ENCODE measurements at regions not wholly inside any gene's neighbourhood (a gene's known extent, or its start where the extent isn't known, plus 50 kb on each side); places are given as distances from the start of the nearest gene placed in this dataset.

DNA sequence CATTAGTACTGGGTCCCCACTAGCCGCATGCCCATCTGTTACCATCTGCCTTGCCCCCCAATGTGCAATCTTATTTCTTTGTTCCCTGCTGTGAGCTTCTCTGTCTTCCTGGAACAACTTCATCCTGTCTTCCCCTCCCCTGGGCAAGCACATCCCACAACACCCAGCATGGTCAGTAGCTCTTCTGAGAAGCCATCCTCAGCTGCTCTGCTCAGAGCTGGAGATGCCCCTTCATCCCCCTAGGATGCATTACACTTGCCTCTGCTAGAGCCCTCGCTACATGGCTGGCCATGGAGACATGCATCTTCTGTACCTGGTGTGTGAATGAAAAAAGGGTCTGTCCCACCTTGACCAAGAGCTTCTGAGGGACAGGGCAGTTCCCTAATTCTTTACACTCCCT lies 141.2 kb downstream of the CDC5L start:
- TF ChIP-seq, protein P1, sequence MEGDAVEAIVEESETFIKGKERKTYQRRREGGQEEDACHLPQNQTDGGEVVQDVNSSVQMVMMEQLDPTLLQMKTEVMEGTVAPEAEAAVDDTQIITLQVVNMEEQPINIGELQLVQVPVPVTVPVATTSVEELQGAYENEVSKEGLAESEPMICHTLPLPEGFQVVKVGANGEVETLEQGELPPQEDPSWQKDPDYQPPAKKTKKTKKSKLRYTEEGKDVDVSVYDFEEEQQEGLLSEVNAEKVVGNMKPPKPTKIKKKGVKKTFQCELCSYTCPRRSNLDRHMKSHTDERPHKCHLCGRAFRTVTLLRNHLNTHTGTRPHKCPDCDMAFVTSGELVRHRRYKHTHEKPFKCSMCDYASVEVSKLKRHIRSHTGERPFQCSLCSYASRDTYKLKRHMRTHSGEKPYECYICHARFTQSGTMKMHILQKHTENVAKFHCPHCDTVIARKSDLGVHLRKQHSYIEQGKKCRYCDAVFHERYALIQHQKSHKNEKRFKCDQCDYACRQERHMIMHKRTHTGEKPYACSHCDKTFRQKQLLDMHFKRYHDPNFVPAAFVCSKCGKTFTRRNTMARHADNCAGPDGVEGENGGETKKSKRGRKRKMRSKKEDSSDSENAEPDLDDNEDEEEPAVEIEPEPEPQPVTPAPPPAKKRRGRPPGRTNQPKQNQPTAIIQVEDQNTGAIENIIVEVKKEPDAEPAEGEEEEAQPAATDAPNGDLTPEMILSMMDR (IDR thresholded peaks at IDR 0.05), result no peak
- H3K27me3 ChIP-seq, result no peaks in the 10 kb centered on the region
- no peaks in the 10 kb centered on the region for H3K9me3 ChIP-seq
- H3K27ac ChIP-seq, result no peak overlapping the region
- H3K36me3 ChIP-seq, result no peaks in the 10 kb centered on the region
- H3K4me1 ChIP-seq, result no peaks in the 10 kb centered on the region
- no peak for ATAC-seq
- no peak overlapping the region for H3K4me3 ChIP-seq
- intact Hi-C loops (cut with DNase I), result no loop called here
- DNase-seq, result no peak

DNA sequence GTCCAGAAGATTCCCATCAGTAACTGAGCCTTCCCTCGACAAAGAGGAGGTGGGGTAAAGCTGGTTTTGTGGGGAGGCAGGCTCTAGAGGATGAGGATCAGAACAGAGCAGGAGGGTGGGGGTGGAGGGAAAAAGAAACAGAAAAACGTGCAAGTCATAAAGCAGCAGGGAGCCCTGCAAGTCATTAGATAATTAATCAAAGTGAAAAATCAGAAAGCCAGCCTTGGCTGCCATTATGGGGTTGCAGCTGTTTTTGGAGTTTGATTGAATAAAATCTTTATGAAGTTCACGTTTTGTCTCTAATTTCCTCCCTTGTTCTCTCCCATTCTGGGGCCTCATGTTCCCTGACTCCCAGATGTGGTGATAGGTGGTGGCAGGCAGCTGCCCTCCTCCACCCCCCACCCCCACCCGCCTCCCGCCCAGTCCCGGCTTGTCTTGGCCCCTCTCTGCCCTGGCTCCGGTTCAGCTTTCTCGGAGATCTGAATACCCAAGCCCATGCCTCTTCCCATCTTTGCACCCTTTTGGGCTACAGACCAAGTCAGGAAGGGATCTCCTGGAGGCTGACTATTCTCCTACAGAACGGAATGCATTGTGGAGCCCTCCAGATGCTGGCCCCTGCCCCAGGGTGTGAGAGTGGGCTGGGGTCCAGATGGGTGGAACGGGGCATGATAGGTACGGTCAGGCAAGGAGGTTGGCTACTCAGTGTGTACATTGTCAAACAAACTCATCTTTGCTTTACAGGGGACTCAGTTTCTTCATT lies 141.8 kb downstream of the CDC5L start:
- Histone ChIP-seq H3K4me3 (no peak overlapping the region), H3K4me1 (no peaks in the 10 kb centered on the region), H3K36me3 (no peaks in the 10 kb centered on the region), H3K9me3 (no peaks in the 10 kb centered on the region), H3K27ac (no peak overlapping the region), H3K27me3 (no peaks in the 10 kb centered on the region)
- DNase-seq (no peak), ATAC-seq (no peak)
- intact Hi-C loops (cut with DNase I), result no loop called here
- TF ChIP-seq, protein P1 (IDR thresholded peaks at IDR 0.05), result no peak

DNA sequence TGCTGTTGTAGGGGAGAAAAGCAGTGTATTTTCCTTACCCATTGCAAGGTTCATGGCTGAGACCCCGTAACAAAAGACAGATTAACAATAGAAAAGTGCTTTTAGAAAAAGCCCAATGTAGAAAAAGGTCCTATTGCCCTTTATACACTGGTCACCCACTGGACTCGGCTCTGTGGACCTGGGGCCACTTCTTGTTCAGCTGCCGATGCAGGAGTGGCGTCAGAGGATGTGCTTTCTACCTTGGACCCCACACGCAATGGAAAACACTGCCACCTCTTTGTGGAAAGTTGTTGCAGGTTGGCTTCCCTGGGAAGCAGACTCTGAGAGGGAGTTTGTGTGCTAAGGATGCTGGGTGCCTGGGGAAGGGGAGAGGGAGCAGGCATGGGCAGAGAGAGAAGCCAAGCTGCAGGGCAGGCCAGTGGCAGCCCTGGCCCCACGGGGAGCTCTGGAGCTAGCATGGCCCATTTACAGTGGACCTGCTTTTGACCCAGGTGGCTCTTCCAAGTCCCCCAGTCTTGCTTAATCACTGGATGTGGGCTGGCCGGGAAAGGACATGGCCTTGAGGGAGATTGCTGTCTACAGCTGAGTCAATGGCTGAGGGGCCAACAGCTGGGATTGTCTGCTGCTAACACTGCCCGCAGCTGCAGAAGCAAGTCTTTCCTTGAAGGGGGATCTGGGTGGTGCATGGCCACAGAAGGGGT lies 142.9 kb downstream of the CDC5L start:
- Histone ChIP-seq H3K27me3 (no peaks in the 10 kb centered on the region), H3K9me3 (no peaks in the 10 kb centered on the region), H3K36me3 (no peaks in the 10 kb centered on the region), H3K4me3 (no peak overlapping the region), H3K4me1 (no peaks in the 10 kb centered on the region), H3K27ac (no peak overlapping the region)
- DNase-seq (no peak), ATAC-seq (no peak)
- intact Hi-C loops (cut with DNase I), result no loop called here
- TF ChIP-seq, protein P1 (IDR thresholded peaks at IDR 0.05), result no peak

DNA sequence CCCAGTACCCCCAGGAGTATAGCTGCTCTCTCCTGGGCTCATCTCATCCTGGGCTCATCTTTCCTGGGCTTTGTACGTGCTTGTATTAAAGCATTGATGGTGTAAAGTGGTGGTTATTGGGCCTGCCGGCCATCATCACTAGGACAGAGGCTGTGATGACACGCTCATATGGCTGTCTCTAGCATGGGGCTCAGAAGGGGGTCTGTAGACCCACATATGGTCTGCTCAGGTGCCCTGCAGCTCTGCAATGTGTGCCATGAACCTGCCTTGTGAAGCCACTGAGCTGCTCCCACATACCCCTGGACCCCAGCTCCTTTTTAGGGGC lies 143.4 kb downstream of the CDC5L start:
- H3K4me1 ChIP-seq, result no peaks in the 10 kb centered on the region
- no peak overlapping the region for H3K27ac ChIP-seq
- intact Hi-C loops (cut with DNase I), result no loop called here
- DNase-seq, result no peak
- no peak for ATAC-seq
- H3K36me3 ChIP-seq, result no peaks in the 10 kb centered on the region
- H3K27me3 ChIP-seq, result no peaks in the 10 kb centered on the region
- TF ChIP-seq, protein P1 (IDR thresholded peaks at IDR 0.05), result no peak
- H3K9me3 ChIP-seq, result no peaks in the 10 kb centered on the region
- no peak overlapping the region for H3K4me3 ChIP-seq

DNA sequence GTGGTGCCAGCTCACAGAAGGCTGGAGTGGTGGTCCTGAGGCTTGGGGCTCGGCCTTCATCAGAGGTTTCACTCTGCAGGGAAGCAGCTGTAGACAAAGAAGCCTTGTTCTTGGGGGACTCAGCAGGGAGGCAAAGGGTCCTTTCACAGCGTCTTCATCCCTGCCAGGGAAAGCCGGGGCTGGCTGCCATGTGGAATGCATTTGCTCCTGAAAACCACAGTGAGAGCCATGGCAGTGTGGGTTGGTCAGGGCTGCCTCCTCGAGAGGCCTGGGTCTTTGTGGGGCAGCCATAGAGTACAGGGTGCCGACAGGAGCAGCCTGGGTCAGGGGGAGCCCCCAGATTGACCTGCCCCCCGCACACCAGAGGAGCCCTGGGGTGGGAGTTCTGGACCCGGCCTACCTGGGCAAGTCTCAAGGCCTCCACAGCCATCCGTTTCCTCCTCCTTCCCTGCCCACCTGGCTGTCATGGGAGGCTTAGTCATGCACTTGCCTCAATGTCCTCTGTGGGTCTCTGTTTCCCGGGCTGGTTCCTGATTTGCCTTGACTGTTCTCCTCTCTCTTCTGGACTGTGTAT lies 144.0 kb downstream of the CDC5L start:
- Histone ChIP-seq H3K9me3 (no peaks in the 10 kb centered on the region), H3K36me3 (no peaks in the 10 kb centered on the region), H3K4me1 (no peaks in the 10 kb centered on the region), H3K27ac (no peak overlapping the region), H3K27me3 (no peaks in the 10 kb centered on the region), H3K4me3 (no peak overlapping the region)
- TF ChIP-seq, protein P1 (IDR thresholded peaks at IDR 0.05), result no peak
- intact Hi-C loops (cut with DNase I), result no loop called here
- no peak for DNase-seq
- ATAC-seq, result no peak

Measured in upper lobe of right lung (tissue), 1 donor.